Stimulated activated CD4-positive, alpha-beta T cell treated with anti-CD3 and anti-CD28 coated beads, TNF-alpha, amount 100 ng/mL, for 48 hours (primary cell): ENCODE measurements at regions not wholly inside any gene's neighbourhood (a gene's known extent, or its start where the extent isn't known, plus 50 kb on each side); places are given as distances from the start of the nearest gene placed in this dataset.

Experiments used
- DNase-seq, 3 donors: peaks; one replicate each; pipeline ENCODE4 v3.0.0-alpha.2; 2020; ENCODE audit warnings: low read depth in 3 of 3

- DNase-seq: no peak
Observed at GRCh38 chr14:104425171-104425681, 154.3 kb upstream of the C14orf180 start.

GRCh38 chr14:104425763-104426646 is 153.6 kb upstream of the C14orf180 start:
- no peak for DNase-seq

- DNase-seq: no peak
Observed at GRCh38 chr14:104427131-104427851, 152.3 kb upstream of the C14orf180 start.

GRCh38 chr14:104428333-104428851 is 151.2 kb upstream of the C14orf180 start:
- no peak for DNase-seq

- DNase-seq: no peak
Observed at GRCh38 chr14:104428860-104429259, 150.7 kb upstream of the C14orf180 start.

GRCh38 chr14:104429291-104429861 is 150.2 kb upstream of the C14orf180 start:
- DNase-seq: no peak

GRCh38 chr14:104431351-104431928 is 148.1 kb upstream of the C14orf180 start:
- DNase-seq: no peak

- no peak for DNase-seq
Observed at GRCh38 chr14:104431929-104432541, 147.5 kb upstream of the C14orf180 start.

GRCh38 chr14:104432611-104433231 is 146.8 kb upstream of the C14orf180 start:
- DNase-seq: no peak

GRCh38 chr14:104433401-104434213 is 146.0 kb upstream of the C14orf180 start:
- no peak for DNase-seq

GRCh38 chr14:104434214-104435076 is 145.1 kb upstream of the C14orf180 start:
- no peak for DNase-seq

GRCh38 chr14:104435147-104436046 is 144.2 kb upstream of the C14orf180 start:
- DNase-seq: no peak

GRCh38 chr14:104436047-104436591 is 143.4 kb upstream of the C14orf180 start:
- no peak for DNase-seq

GRCh38 chr14:104436741-104437701 is 142.5 kb upstream of the C14orf180 start:
- DNase-seq: no peak

GRCh38 chr14:104437703-104438102 is 141.9 kb upstream of the C14orf180 start:
- DNase-seq: no peak

GRCh38 chr14:104438166-104438887 is 141.2 kb upstream of the C14orf180 start:
- no peak for DNase-seq
